K562 (cell line): ENCODE measurements at regions not wholly inside any gene's neighbourhood (a gene's known extent, or its start where the extent isn't known, plus 50 kb on each side); places are given as distances from the start of the nearest gene placed in this dataset.

Experiments
- FOXA1 ChIP-seq: fragments of 450-650 bp; IDR thresholded peaks from 2 replicates; pipeline ENCODE4 v1.6.1; 2016; ENCODE audit warnings: mild to moderate bottlenecking, borderline replicate concordance
- NR2C2 ChIP-seq, 2 experiments: fragments of 200-800 bp in 1 of 2; sonication (Bioruptor generic) in 1 of 2; sonication (generic) in 1 of 2; formaldehyde crosslinking in 1 of 2; IDR thresholded peaks; 2 replicates each; pipeline versions ENCODE4 v1.6.1 to v1.8.0; 2016 to 2022; ENCODE audit warnings: mild to moderate bottlenecking in 1 of 2, missing compliant biosample characterization in 1 of 2, missing genetic modification characterization in 1 of 2, missing genetic modification reagents in 1 of 2
- RBFOX2 ChIP-seq: fragments of 200-400 bp; formaldehyde crosslinking; IDR thresholded peaks from 2 replicates; pipeline ENCODE4 v1.6.1; 2017; ENCODE audit warnings: low read depth, mild to moderate bottlenecking, low read length, moderate library complexity
- SMAD1 ChIP-seq: fragments of 150-350 bp; IDR thresholded peaks from 2 replicates; pipeline ENCODE4 v1.6.1; 2014; ENCODE audit warnings: low read length, low read depth; ENCODE audit not compliant: partially characterized antibody

DNA sequence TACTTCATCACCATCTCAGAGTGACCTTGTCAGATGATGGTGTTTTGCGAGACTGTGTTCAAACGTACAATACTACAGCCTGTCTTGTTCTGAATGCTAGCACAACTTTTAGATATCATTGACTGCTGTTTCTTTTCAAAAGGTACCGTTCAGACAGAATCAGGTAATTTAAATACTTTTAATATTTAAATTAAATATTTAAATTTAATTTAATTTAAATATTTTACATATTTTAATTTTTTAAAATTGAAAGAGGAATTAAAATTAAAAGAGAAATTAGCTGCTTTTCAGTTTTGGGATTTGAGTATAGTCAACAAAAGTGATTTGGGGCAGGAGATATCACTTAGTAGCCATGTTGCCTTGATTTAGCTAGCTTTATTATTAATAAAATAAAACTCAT is 642.1 kb upstream of the CCDC179 start:
- TF ChIP-seq FOXA1 (no peak), SMAD1 (no peak), NR2C2 (CRISPR knock-in tag; IDR thresholded peaks at IDR 0.05) (no peak), NR2C2 (tag; IDR thresholded peaks at IDR 0.05) (no peak), RBFOX2 (no peak)
